ENCODE measurements at regions not wholly inside any gene's neighbourhood (a gene's known extent, or its start where the extent isn't known, plus 50 kb on each side); places are given as distances from the start of the nearest gene placed in this dataset.
A peak's percentile ranks its signal among the peaks of the same experiment; 100 is the strongest.
"Not testable (repeated sequence)": the region's sequence is repeated elsewhere in the genome, so short reads cannot be mapped to it uniquely, and the experiment has no call there.

DNA sequence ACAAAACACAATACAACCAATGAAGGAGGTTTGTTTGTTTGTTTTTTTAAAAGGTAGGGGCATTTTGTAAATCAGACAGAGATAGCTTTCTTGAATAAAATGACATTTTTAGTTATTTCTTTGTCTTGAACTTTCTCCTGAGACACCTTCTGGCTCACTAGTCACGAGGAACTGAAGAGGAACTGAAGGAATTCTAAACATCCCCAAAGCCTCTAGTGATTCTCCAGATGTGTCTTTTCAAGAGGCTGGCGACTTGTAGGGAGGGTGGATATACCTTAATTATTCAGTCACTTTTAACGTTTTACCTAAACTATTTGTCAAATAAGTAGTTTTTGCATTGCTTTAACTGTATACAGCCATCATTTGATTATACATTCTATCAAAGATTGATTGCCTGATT lies 211.2 kb upstream of the LRIG3 start:
- DNase-seq = no peak

DNA sequence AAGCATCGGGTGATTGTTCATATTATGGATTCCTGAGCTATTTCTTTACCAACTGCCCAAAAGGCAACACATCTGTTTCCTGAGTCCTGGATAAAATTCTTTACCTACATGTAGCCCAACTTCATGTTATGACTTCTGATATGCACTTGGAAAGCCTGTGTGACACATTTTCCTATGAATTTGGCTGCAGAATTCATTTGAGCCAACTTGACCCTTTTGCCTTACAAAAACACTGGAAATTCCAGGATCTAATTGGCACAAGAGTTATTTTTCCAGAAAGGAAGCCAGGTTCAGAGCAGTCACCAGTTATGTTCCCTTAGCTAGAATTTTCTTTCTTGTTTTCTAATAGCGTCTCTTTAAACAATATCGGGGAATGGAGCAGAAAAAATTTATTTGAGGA lies 202.5 kb upstream of the LRIG3 start:
- DNase-seq = no peak

DNA sequence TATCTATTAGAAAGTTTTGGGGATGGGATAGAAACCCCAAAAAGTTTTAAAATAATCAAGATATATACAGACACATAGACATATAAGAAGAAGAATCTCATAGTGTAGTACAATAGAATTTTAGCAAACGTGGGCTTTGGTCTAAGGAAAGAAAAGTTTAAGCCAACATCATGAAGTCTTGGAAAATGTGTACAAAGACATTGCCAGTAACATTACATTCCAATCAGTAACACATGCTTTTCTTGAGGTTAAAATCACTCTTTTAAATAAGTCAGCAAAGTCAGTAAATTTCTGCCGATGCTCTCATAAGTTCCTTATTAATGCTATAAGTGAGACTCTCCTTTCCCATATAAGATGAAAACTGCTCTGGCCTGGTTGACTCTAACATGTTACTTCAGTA lies 201.1 kb upstream of the LRIG3 start:
- no peak for DNase-seq

DNA sequence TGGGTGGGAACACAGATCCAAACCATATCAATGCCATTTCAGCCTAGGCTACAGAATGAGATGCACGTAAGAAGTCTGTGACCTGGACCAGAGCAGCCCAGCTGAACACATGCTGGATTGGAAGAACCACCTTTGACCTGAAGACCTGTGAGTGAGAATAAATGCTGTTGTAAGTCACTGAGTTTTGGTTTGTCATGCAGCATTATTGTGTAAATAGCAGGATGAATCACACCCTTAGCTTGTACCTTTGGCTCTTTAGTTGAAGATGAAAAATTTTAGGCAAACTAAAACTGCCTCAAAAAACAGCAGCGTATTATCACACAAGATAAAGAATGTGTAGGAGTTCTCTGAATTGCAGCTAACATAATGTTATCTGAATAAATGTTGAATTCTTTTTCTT lies 199.4 kb upstream of the LRIG3 start:
- peak; percentile 3 for DNase-seq

DNA sequence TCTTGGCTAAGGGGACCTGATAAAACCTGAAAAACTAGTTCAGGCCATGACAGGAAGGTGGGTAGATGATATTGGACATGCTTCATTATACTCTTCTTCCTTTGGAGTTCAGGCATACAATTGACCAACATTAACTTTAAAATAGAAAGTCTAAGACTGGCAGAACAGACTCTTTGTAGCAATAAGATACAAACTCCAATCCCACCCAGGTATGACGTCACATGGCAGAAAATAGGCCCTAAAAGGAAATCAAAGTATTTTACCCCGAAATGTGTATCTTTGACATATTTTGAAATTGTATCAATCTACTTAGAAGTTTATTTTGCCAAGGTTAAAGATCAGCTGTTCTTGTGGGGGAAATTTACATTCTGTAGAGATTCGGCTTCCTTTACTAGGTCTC lies 198.1 kb upstream of the LRIG3 start:
- DNase-seq = no peak

DNA sequence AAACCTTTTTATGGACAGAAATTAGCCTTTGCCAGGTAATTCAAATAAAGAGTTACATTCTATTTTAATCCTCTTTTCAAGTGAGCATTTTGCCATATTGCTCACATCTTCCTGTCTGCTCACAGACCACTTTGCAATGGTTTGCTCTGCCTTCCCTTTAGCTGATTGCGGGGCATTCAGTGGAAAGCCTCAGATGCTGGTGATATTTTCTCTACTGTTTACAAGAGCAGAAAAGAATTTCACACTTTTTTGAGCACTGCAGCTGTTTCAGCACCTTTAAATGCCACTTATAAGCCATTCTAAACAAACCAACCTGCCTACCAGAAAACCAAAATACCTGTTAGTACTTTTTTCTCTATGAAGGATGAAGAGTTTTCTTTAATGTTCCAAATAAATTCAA lies 195.7 kb upstream of the LRIG3 start:
- DNase-seq = no peak

DNA sequence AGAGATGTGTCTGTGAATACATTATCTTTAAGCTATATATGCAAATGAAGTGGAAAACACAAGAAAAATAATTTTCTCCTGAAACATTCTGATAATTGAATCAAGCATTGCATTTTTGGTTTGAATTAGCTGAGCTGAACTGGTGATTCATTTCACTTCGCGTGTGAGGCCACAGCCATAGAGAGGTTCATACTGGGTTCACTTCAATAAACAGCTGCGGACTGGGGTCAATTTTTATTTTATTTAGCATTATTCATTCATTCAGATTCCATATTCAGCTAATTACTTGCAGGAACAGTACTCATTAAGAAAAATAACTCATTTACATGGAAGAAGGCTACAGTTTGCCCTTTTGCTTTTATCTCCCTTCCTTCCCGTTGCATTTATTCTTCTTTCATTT lies 195.2 kb upstream of the LRIG3 start:
- DNase-seq = peak; percentile 40

DNA sequence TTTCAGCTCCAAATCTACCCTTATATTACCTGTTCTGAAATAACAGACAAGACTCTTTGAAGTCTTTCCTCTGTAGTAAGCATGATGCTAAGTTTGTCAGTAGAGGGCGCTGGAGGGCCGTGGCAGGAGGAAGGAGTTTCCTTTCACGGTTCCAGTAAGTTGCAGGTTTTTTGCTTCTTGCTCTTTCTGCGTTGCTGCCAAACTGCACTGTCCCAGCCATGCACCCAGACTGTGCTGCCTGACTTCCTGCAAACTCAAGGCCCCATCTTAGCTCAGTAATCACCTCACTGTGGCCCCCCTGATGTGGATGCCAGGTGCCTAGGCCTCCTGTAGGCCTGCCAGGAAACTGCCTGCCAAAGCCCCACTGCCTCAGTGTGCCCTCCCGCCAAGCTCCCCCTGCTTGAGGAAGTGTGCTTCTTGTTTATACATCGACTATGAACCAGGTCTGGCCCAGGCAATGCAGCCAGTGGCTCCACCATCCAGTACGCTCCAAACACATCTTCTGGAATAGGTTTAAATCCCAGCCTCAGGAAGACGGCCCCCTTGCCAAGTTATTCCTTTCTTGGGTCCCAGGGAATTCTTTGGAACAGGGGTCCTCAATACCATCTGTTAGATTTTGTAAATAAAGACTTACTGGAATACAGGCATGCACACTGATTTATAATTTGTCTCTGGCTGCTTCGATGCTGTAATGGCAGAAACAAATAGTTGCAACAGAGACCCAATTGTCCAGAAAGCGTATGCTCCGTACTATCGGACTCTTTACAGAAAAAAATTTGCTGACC lies 193.7 kb upstream of the LRIG3 start:
- peak; percentile 76 for DNase-seq

DNA sequence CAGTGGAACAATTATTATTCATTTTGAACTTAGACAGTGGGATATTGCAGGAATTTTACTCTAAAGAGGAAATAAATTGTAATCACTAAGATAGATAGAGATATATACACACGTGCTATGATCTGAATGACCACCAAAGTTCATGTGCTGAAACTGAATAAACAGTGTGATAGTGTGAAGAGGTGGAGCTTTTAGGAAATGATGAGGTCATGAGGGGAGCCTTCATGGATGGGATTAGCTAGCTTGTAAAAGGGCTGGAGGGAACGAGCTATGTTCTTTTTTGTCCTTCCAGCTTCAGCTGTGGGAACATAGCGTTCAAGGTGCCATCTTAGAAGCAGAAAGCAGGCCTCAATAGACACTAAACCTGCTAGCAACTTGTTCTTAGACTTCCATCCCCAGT lies 191.5 kb upstream of the LRIG3 start:
- no peak for DNase-seq

DNA sequence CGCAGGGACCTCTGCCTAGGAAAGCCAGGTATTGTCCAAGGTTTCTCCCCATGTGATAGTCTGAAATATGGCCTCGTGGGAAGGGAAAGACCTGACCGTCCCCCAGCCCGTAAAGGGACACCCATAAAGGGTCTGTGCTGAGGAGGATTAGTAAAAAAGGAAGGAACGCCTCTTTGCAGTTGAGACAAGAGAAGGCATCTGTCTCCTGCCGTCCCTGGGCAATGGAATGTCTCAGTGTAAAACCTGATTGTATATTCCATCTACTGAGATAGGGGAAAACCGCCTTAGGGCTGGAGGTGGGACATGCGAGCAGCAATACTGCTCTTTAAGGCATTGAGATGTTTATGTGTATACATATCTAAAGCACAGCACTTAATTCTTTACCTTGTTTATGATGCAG lies 188.2 kb upstream of the LRIG3 start:
- DNase-seq = not testable (repeated sequence)

DNA sequence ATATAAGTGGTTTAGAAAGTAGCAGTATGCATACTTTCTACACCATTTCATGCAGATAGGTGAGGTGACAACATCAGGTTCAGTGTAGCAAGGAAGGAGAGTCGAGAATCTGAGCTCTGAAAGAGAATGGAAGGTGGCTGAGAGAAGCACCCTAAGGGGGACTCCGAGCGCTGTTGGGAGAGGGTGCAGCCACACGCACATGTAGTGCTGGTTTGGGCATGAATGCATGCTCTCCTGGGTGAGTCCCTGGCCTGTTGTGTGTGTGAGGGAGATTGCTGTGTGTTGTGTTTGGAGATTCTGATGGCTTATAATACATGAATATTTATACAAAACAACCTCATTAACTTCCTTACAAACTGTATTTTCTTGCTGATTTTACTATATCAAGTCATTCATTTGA lies 180.3 kb upstream of the LRIG3 start:
- DNase-seq = no peak

DNA sequence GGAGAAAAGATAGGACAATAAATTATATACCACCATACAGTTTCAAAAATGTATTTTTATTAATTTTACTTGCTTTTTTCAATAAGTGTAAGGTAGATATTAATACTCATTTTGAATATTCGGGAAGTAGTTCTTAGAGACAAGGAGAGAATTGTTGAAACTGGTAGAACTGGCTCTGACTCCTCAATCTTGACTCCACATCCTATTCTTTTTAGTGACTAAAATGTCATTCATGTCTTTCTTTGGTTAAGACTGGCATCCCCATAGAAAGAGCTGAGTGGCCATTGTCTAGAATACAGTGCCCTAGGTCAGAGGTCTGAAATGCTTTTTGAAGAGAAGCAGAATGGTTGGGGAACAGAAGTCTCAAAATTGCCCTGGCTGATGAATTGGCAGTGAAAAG lies 177.6 kb upstream of the LRIG3 start:
- DNase-seq = no peak

DNA sequence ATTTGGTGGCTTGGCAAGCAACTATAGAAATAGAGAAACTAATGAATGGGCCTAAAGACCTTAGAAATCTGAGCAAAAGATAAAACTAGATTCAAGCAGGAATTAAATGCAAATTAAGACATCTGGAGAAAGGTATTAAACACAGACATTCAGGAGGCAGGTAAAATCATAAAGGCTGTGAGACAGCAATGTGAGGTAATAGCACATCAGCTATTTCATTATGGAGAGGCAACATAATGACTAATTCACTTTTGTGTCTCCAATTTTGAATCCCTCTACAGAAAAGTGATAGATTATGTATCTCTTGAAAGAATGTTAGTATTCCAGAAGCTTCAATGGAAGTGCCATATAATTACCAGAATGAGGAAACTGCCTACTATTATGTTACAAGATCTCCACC lies 175.9 kb upstream of the LRIG3 start:
- DNase-seq = no peak

DNA sequence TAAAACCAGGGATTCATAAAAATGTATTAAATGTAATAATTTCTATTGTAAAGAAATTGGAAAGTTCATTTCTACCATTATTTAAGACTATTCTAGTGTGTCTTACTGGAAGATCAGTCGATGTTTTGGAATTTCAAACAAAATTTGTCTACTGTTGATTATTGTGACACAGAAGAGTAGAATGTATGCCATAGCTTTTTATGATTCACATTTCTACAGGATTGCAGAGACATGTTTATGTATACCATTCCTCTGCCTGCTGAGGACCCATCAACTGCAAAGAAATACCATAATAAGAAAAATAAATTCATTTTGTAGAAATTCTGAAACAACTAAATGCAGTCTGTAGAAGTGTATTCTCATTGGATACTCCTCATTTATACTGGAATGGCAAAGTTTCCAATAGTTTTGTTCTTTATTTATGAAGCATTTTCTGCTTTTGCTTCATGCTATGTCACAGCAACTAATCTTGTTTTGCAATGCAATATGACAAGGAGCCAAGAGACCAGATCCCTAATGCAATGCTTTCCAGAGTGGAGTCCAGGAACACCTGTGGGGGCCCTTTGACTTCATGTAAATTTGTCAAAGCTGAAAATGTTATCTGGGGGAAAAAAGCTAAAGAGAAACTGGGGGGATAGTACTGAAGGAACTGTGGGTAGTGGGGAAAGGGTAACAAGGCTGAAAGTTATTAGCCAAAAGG lies 172.9 kb upstream of the LRIG3 start:
- peak; percentile 23 for DNase-seq

DNA sequence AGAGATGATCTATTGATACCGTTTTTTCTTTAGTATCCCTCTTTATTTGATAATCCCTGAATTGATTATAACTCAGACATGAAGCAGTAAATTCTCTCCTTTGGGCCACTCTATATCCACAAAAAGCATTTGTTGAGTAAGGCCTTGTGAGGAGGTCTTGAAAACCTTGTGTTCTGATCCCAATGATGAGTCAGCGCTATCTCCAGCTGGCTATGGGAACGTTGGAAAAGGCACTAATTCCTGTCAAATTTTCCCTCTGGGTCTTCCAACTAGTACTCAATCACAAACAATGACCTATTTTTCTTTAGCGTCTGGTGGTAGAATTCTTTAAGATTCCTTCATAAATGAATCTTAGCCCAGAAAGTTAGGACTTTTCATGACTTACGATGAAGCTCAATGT lies 168.4 kb upstream of the LRIG3 start:
- no peak for DNase-seq

DNA sequence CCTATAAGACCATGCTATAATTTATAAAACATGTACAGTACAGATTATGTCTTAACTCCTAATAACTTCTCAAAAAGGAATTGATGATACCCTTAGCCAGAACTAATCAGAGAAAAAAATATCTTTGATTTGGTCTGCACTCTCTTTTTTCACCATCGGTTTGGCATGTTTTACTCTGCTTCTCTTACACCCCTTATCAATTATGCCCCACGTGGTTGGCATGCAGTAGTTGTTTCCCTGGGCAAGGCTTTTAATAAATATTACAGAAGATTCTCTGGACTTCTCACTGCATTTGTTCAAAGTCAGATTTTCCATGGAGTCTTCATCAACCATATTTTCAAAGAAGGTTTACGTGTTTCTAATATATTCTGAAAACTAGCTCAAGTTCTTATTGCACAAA lies 167.4 kb upstream of the LRIG3 start:
- DNase-seq = no peak

DNA sequence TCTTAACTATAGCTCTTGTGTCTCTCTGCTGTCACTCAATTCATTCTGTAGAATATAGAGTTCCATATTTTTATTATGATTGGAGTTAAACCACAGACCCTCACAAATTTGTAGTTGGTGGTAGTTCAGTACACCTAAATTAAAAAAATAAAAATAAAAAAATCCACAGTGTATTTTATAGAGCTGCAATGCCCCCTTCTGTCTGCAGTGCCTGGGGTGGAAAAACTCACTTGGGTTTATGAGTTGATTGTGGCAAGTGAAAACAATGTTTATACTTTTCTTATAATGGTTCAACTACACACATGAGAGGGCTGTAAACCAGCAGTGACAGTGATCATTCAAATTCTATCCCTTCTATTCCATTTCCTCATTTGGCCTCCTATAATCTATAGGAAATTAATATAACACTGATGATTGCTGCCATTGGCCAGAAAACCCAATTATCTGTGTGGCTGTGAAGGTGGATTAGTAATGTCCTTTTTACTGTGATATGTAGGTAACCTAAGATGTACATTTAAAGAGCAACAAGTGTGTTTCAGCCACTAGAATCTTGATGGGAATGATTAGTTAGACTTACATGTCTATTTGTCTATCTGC lies 166.9 kb upstream of the LRIG3 start:
- peak; percentile 8 for DNase-seq

DNA sequence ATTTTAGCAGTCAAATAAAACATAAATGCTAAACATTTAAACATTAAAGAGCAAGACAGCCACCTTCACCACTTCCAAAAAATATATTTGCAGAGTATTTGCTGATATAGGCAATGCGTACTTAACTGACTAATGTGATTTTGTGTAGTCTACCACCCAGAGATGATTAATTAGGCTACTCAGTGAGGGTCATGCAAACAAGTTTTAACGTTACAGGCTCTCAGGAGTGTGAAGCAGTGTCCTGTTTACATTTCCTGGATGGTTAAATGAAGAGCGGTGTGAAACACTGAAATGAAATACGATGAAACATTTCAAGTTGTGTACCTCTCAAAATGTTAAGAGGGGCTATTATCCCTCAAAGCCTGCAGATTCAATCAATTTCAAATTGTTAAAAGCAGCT lies 165.8 kb upstream of the LRIG3 start:
- DNase-seq = no peak

DNA sequence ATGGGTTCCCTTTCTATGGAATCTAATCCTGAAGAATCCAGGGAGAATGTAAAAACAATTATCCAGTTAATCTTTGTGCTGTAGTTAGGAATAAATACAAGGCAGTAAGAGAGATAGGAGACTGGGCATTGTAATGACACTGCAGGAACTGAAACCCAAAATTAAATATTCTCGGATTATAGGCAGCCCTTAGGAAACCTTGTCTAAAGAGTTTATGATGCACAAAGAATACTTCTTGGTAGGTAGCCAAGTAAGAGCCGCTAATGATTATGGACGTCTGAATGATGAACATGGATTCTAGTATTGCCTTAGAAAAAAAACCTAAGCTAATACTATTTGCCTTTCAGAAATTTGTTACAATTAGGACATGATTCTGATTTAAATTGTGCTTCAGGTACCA lies 165.4 kb upstream of the LRIG3 start:
- DNase-seq = no peak

DNA sequence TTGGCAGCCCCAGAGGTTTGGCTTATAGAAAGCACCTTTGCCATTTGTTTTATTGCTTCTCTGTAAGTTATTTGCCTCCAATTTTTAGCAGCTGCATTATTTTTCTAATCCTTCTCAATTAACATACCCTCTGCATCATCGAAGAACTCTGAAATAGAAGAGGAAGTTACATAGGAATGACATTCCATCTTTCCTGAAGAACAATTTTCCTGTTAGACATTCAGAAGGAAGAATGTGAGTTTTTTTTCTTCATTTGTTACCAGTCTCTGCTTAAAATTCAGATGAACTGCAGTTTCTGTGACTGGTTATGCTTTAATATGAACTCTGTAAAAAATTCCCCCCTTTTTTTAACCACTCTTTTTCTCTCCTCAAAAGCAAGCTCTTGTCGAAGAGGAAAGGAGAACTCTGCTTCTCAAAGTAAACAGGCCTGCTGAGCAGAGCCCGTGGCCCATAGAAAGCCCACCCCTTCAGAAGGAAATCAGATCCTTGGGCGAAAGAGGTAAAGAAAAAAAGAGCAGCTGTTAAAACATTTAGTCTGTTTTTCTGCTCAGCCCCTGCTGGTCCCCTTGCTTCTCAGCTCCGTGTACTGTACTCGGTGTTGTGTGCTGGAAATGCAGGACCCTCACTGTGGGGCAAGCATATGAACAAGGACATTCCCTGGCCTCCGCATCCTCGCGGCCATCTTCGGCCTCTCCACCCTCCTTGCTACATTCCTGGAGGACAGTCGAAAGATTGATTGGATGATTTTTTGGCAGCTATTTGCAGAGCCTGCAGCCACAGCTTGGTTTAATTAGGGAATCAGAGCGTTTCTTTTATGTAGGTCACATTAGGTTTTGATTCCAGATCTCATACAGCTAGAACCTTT lies 164.4 kb upstream of the LRIG3 start:
- DNase-seq = peak; percentile 40

DNA sequence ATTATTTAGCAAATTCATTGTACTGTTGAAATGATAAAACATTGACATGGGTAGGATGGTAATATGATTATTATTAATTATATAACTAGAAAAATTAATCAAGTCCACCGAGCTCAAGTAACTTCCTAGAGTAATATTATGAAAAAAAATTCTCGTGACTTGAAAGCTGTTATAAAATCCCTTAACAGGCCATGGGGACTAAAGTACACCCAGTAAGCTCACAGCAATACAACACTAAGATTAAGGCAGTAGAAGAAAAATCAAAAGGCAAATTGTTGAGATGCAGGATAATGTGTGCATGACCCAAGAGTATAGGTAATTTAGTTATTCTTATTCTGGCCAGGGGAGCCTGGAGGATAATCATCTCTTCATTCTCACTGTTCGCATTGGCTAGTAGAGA lies 162.6 kb upstream of the LRIG3 start:
- DNase-seq = no peak

DNA sequence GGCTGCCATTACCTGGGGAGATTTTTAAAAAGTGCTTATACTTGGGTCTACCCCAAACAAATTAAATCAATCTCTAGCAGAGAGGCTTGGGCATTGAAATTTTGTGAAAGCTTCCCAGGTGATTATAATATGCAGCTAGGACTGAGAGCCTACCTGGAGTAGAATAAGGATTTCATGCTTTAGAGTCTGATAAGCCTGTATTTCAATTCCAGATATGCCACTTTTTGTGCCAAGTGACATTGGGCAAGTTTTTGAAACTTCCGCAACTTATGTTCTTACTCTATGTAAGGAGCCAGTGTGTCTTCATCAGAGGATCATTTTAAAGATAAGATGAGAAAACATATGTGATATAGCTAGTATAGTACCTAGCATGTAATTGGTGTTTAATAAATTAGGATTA lies 159.8 kb upstream of the LRIG3 start:
- DNase-seq = no peak

DNA sequence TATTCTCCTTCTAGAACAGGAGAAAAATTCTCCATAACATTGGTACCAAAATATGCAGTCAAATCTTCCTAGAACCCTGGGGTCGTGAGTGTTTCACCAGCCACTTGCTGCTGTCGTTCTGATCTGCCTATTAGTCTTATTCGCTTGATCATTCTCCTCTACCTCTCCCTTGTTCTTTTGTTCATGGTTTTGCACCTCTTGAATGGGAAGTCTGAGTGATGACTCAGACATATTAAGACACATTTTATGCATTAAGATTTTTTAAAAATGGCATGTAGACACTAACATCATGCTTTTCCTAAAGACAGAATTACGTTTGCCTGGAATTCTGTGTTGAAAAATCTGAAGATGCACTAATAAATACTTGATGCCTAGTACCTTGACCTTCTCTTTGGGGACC lies 159.2 kb upstream of the LRIG3 start:
- DNase-seq = no peak
